ENCODE measurements at regions not wholly inside any gene's neighbourhood (a gene's known extent, or its start where the extent isn't known, plus 50 kb on each side); places are given as distances from the start of the nearest gene placed in this dataset.

- Mint-ChIP-seq H3K9me3 (peaks cover 5% of the 10 kb centered on the region), H3K4me3 (no peak overlapping the region), H3K36me3 (no peaks in the 10 kb centered on the region), H3K27me3 (ENCODE audit: low read depth) (peaks cover 6% of the 10 kb centered on the region), H3K27ac (no peak overlapping the region), H3K4me1 (no peaks in the 10 kb centered on the region)
- TF ChIP-seq CTCF (IDR thresholded peaks at IDR 0.05; ENCODE audit: unreplicated experiment), result no peak
- no peak for DNase-seq (ENCODE audit: low spot score in 2 of 2, unreplicated experiment in 2 of 2)
Measured at GRCh38 chr1:87185077-87185476, 143.6 kb upstream of the LMO4 start.

GRCh38 chr1:87186346-87186745 lies 142.3 kb upstream of the LMO4 start:
- H3K27me3 Mint-ChIP-seq (ENCODE audit: low read depth), result peaks cover 9% of the 10 kb centered on the region
- no peak for DNase-seq (ENCODE audit: low spot score in 2 of 2, unreplicated experiment in 2 of 2)
- peaks cover 5% of the 10 kb centered on the region for H3K9me3 Mint-ChIP-seq
- H3K36me3 Mint-ChIP-seq, result no peaks in the 10 kb centered on the region
- H3K4me3 Mint-ChIP-seq, result no peak overlapping the region
- no peak for TF ChIP-seq CTCF (IDR thresholded peaks at IDR 0.05; ENCODE audit: unreplicated experiment)
- H3K27ac Mint-ChIP-seq, result no peak overlapping the region
- peaks cover 2% of the 10 kb centered on the region for H3K4me1 Mint-ChIP-seq

GRCh38 chr1:87188640-87189039 lies 140.0 kb upstream of the LMO4 start:
- no peak overlapping the region for H3K27ac Mint-ChIP-seq
- no peak overlapping the region for H3K4me3 Mint-ChIP-seq
- no peak for TF ChIP-seq CTCF (IDR thresholded peaks at IDR 0.05; ENCODE audit: unreplicated experiment)
- DNase-seq (ENCODE audit: low spot score in 2 of 2, unreplicated experiment in 2 of 2), result no peak
- no peaks in the 10 kb centered on the region for H3K36me3 Mint-ChIP-seq
- H3K9me3 Mint-ChIP-seq, result peaks cover 7% of the 10 kb centered on the region
- H3K4me1 Mint-ChIP-seq, result peaks cover 10% of the 10 kb centered on the region
- H3K27me3 Mint-ChIP-seq (ENCODE audit: low read depth), result peaks cover 8% of the 10 kb centered on the region

GRCh38 chr1:87190402-87190801 lies 138.3 kb upstream of the LMO4 start:
- H3K36me3 Mint-ChIP-seq, result peaks cover 3% of the 10 kb centered on the region
- H3K4me1 Mint-ChIP-seq, result peaks cover 10% of the 10 kb centered on the region
- peaks cover 17% of the 10 kb centered on the region for H3K9me3 Mint-ChIP-seq
- no peak for DNase-seq (ENCODE audit: low spot score in 2 of 2, unreplicated experiment in 2 of 2)
- peaks cover 8% of the 10 kb centered on the region for H3K27me3 Mint-ChIP-seq (ENCODE audit: low read depth)
- H3K4me3 Mint-ChIP-seq, result no peak overlapping the region
- H3K27ac Mint-ChIP-seq, result no peak overlapping the region
- no peak for TF ChIP-seq CTCF (IDR thresholded peaks at IDR 0.05; ENCODE audit: unreplicated experiment)

GRCh38 chr1:87191646-87192045 lies 137.0 kb upstream of the LMO4 start:
- DNase-seq (ENCODE audit: low spot score in 2 of 2, unreplicated experiment in 2 of 2), result no peak
- H3K27ac Mint-ChIP-seq, result no peak overlapping the region
- no peak overlapping the region for H3K4me3 Mint-ChIP-seq
- peaks cover 21% of the 10 kb centered on the region for H3K9me3 Mint-ChIP-seq
- no peak for TF ChIP-seq CTCF (IDR thresholded peaks at IDR 0.05; ENCODE audit: unreplicated experiment)
- peaks cover 5% of the 10 kb centered on the region for H3K27me3 Mint-ChIP-seq (ENCODE audit: low read depth)
- H3K4me1 Mint-ChIP-seq, result peaks cover 10% of the 10 kb centered on the region
- peaks cover 3% of the 10 kb centered on the region for H3K36me3 Mint-ChIP-seq

GRCh38 chr1:87194271-87194774 lies 134.4 kb upstream of the LMO4 start:
- no peak overlapping the region for H3K27ac Mint-ChIP-seq
- DNase-seq (ENCODE audit: low spot score in 2 of 2, unreplicated experiment in 2 of 2), result no peak

More at GRCh38 chr1:87194271-87194774, 134.4 kb upstream of the LMO4 start:
- H3K9me3 Mint-ChIP-seq, result peaks cover 21% of the 10 kb centered on the region
- H3K4me1 Mint-ChIP-seq, result peaks cover 10% of the 10 kb centered on the region
- TF ChIP-seq CTCF (IDR thresholded peaks at IDR 0.05; ENCODE audit: unreplicated experiment), result no peak
- H3K36me3 Mint-ChIP-seq, result peaks cover 3% of the 10 kb centered on the region
- peaks cover 9% of the 10 kb centered on the region for H3K27me3 Mint-ChIP-seq (ENCODE audit: low read depth)
- H3K4me3 Mint-ChIP-seq, result no peak overlapping the region

Measured in mesothelial cell of epicardium (in vitro differentiated cells).